ENCODE measurements at regions not wholly inside any gene's neighbourhood (a gene's known extent, or its start where the extent isn't known, plus 50 kb on each side); places are given as distances from the start of the nearest gene placed in this dataset.

GRCh38 chr2:207257251-207258250 is 91.8 kb upstream of the KLF7 start:
- TF ChIP-seq CTCF (IDR thresholded peaks at IDR 0.05; ENCODE audit: insufficient read depth, low read length, poor library complexity, severe bottlenecking) = no peak
- no peak for TF ChIP-seq EZH2phosphoT487 (conservative IDR thresholded peaks at IDR 0.05; ENCODE audit: low read length)

All from SU-DHL-6 (cell line).